ENCODE measurements at regions not wholly inside any gene's neighbourhood (a gene's known extent, or its start where the extent isn't known, plus 50 kb on each side); places are given as distances from the start of the nearest gene placed in this dataset.
A peak's percentile ranks its signal among the peaks of the same experiment; 100 is the strongest.

DNA sequence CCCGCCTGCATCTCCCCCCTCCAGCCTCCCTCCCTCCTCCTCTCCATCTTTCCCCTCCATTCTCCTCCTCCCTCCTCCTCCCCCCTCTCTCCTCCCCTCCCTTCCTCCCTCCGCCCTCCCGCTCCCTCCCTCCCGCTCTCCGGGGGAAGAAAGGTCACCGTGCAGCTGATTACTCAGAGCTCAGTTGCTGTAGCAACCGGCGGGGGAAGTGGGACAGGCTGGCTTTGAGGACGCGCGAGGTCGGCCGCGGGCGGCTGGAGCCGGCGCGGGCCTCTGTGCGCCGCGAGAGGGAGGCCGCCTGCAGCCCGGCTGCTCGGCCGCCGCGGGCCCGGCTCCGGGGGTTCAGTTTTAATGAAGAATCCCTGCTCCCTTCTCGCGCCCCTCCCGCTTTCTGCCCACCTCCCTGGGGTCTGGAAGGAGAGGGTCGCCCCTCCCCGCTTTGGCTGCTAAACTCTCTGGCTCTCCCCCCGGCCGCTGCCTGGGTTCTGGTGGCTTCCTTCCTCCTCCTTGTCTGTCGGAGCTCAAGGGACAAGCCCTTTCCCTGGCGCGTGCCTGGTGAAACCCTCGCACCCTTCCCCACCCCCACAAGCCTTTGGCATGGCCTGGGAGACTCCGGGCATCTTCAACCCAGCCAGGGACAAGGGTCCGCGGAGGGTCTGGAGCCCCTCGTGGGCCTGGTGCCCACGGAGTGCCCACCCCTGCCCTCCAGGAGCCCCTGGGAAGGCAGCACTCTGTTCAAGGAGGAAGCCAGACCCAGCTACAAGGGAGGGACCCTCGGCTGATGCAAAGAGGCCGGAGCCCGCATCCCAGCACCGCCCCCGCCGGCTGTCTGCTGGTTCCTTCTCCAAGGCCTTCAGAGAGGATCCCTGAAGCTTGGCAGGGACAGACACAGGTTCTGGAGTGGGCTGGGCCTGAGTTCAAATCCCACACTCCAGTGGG, 160.3 kb downstream of the C9orf50 start:
- TF ChIP-seq, protein P1, sequence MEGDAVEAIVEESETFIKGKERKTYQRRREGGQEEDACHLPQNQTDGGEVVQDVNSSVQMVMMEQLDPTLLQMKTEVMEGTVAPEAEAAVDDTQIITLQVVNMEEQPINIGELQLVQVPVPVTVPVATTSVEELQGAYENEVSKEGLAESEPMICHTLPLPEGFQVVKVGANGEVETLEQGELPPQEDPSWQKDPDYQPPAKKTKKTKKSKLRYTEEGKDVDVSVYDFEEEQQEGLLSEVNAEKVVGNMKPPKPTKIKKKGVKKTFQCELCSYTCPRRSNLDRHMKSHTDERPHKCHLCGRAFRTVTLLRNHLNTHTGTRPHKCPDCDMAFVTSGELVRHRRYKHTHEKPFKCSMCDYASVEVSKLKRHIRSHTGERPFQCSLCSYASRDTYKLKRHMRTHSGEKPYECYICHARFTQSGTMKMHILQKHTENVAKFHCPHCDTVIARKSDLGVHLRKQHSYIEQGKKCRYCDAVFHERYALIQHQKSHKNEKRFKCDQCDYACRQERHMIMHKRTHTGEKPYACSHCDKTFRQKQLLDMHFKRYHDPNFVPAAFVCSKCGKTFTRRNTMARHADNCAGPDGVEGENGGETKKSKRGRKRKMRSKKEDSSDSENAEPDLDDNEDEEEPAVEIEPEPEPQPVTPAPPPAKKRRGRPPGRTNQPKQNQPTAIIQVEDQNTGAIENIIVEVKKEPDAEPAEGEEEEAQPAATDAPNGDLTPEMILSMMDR (IDR thresholded peaks at IDR 0.05; ENCODE audit: extremely low read depth, missing control alignments), result no peak
- DNase-seq (ENCODE audit: low spot score), result peak; percentile 98

DNA sequence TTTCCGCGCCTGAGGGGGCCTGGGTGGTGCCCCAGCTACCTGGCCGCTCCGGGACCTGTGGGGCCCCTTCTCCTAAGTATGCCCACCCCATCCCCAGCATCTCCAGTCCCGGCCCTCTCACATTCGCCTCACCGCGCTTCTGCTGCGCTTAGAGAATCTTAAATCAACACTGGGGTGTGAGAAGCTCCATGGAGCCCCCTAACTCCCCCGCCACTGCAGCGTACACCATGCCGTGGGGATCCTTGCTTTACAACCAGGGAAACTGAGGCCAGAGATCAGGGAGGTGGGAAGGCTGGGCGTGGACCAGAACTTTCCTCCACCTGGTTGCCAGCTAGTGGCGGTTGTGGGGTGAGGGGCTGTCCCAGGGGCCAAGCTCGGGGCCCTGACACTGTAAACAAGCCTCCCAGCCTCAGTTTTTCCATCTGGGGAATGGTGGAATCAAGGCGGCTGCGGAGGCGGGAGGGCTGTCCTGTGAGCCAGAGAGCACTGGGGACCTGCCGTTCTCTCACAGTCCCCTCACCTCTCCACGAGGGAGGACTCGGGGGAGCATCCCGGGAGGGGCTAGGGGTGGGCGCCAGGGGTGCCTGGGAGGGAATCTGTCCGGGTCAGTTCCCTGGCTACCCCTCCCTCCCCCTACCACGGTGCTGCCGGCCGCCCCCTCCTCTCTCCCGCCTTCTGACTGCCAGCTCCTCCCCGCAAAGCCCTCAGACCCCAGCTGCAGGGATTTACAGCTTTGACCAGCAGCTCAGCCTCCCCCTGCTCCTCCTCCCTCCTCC, 161.2 kb downstream of the C9orf50 start:
- DNase-seq (ENCODE audit: low spot score), result peak; percentile 73
- TF ChIP-seq, protein P1 (IDR thresholded peaks at IDR 0.05; ENCODE audit: extremely low read depth, missing control alignments), result no peak

DNA sequence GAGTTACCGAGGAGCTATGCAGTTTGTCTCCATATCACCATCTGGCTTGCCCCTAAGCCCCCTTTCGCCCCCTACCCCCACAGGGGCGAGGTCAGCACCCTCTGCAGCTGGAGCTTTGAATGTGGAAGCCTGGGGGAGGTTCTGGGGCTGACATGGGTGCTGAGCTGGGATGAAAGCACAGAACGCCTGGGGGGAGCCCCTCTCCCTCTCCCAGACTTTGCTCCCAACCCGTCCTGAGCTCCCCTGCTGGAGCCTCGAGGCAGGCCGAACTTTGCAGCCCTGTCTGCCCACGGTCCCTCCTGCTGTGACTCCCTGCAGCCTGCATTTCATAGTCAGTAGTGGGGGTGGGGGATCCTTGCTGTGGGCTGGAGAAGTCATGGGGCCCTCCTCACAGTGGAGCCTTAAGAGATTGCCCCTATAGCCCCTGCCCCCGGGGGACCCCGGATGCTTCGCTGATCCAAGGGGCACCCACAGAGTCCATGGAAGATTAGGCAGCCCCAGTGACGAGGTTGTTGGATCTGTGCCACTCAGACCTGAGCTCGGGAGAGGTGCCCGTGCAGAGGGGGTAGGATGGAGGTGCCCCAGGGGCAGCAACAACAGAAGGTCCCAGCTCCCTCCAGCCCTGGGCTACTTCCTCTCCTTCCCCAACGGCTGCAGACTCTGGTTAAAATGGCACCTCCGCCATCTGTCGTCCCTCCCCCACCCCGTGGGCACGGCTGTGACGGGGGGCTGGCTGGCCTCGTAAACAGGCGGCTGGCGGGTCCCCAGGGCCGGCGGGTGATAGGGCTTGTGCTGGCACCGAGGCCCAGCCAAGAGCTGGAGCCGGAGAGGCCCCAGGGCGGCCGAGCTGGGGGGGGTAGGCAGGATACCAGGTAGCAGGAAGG, 162.0 kb downstream of the C9orf50 start:
- DNase-seq (ENCODE audit: low spot score), result no peak
- TF ChIP-seq, protein P1 (IDR thresholded peaks at IDR 0.05; ENCODE audit: extremely low read depth, missing control alignments), result no peak

DNA sequence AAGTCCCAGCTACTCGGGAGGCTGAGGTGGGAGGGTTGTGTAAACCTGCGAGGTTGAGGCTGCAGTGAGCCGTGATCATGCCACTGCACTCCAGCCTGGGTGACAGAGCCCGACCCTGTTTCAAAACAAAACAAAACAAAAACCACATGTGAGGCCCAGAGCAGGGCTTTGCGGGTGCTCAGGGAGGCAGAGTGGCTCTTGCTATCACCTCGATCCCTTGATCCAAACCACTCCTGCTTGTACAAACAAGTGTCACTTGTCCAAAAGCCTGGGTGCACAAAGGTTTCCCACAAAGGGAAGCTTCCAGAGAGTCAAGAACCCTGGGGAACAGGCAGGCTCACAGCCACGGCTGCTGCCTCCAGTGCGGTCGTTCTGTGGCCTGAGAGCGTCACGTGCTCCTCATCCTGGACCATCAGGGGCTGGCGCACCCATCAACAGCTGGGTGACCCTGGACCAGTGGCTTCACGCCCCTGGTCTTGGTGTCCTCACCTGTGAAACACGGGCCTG, 162.7 kb downstream of the C9orf50 start:
- TF ChIP-seq, protein P1 (IDR thresholded peaks at IDR 0.05; ENCODE audit: extremely low read depth, missing control alignments), result no peak
- peak; percentile 69 for DNase-seq (ENCODE audit: low spot score)

DNA sequence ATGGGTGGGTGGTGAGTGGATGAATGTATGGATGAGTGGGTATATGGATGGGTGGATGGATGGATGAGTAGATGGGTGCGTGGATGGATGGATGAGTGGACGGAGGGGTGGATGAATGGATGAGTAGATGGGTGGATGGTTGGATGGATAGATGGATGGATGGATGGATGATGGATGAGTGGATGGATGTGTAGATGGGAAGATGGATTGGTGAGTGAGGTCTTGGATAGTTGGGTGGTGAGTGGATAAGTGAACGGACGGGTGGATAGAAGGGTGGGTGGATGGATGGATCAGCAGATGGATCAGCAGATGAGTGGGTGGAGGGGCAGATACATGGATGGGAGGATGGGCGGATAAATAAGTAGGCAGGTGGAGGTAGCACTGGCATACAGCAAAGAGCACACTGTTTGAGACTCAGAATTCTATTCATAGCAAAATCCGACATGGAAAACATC, 163.5 kb downstream of the C9orf50 start:
- TF ChIP-seq, protein P1 (IDR thresholded peaks at IDR 0.05; ENCODE audit: extremely low read depth, missing control alignments), result no peak
- DNase-seq (ENCODE audit: low spot score), result no peak

DNA sequence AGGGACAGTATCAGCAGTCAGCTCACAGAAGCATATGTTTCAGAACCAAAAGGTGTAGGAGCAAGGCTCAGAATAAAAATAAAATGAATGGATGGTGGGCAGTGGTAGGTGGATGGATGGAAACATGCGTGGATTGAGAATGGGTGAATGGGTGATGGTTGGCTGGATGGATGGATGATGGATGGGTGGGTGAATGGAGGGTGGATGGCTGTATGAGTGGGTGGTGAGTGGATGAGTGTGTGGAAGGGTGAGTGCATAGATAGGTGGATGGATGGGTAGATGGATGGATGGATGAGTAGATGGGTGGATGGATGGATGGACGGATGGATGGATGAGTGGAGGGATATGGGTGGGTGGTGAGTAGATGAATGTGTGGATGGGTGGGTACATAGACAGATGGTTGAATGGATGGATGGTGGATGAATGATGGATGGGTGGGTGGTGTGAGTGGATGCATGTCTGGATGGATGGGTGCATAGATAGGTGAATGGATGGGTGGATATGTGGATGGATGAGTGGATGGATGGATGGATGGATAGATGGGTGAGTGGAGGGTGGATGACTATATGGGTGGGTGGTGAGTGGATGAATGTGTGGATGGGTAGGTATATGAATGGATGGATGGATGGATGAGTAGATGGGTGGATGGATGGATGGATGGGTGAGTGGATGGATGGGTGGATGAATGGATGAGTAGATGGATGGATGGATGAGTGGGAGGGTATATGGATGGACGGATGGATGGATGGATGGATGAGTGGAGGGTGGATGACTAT, 164.2 kb downstream of the C9orf50 start:
- no peak for DNase-seq (ENCODE audit: low spot score)

More for the DNA sequence above, 164.2 kb downstream of the C9orf50 start:
- TF ChIP-seq, protein P1 (IDR thresholded peaks at IDR 0.05; ENCODE audit: extremely low read depth, missing control alignments), result no peak

Measured in GM20000 (cell line).